GM23248 (cell line): ENCODE measurements at regions not wholly inside any gene's neighbourhood (a gene's known extent, or its start where the extent isn't known, plus 50 kb on each side); places are given as distances from the start of the nearest gene placed in this dataset.

ENCODE experiments used
- EZH2 ChIP-seq: fragments of 200-600 bp; sonication (generic); IDR thresholded peaks from 2 replicates; pipeline ENCODE4 v1.6.1; 2018; ENCODE audit warnings: antibody characterized with exemption, mild to moderate bottlenecking; ENCODE audit not compliant: insufficient read depth, poor library complexity, severe bottlenecking
- EZH2phosphoT487 ChIP-seq: fragments of 200-600 bp; sonication (generic); IDR thresholded peaks from 2 replicates; pipeline ENCODE4 v1.6.1; 2018; ENCODE audit warnings: antibody characterized with exemption, moderate library complexity, mild to moderate bottlenecking, low read depth; ENCODE audit not compliant: insufficient read depth

- TF ChIP-seq EZH2 = no peak
- TF ChIP-seq EZH2phosphoT487 = no peak
These were observed 187.1 kb downstream of the SNX19 start for GRCh38 chr11:130729193-130729592.
